Left colon (tissue), 2 donors: ENCODE measurements at regions not wholly inside any gene's neighbourhood (a gene's known extent, or its start where the extent isn't known, plus 50 kb on each side); places are given as distances from the start of the nearest gene placed in this dataset.
"Not testable (repeated sequence)": the region's sequence is repeated elsewhere in the genome, so short reads cannot be mapped to it uniquely, and the experiment has no call there.

Experiments
- ATAC-seq: fragments of 200-7000 bp; cut with Tn5 transposase; one replicate; pipeline ENCODE4 v1.9.1; 2020; ENCODE audit warnings: mild to moderate bottlenecking, moderate library complexity
- DNase-seq, 2 donors: peaks; one replicate each; pipeline ENCODE4 v3.0.0-alpha.2; 2020
- intact Hi-C, 2 donors: fragments of 100-400 bp; cut with DNase I in 1 of 2; cut with micrococcal nuclease in 1 of 2; formaldehyde crosslinking; loops; one replicate each; pipeline versions ENCODE4 v1.11.2 to v1.14.0; 2022; cut with DNase I, micrococcal nuclease
- donor health status: DM: no; HTN: no; CAD: no.
- donor health status: DM: yes; HTN: yes; CAD: no.

GRCh38 chr2:122031544-122032263 is 276.3 kb downstream of the TSN start:
- ATAC-seq: no peak
- intact Hi-C loops: no loop called here

GRCh38 chr2:122032264-122032645 is 276.8 kb downstream of the TSN start:
- intact Hi-C loops: no loop called here
- ATAC-seq (no peak), DNase-seq (no peak)

More at GRCh38 chr2:122031544-122032263, 276.3 kb downstream of the TSN start:
- no peak for DNase-seq

GRCh38 chr2:122033778-122034177 is 278.3 kb downstream of the TSN start:
- DNase-seq: no peak
- no peak for ATAC-seq
- intact Hi-C loops: no loop called here

GRCh38 chr2:122034344-122034743 is 278.9 kb downstream of the TSN start:
- ATAC-seq (no peak), DNase-seq (no peak)
- intact Hi-C loops: no loop called here

- intact Hi-C loops: no loop called here
- ATAC-seq: no peak
- no peak for DNase-seq
These were observed 279.3 kb downstream of the TSN start for GRCh38 chr2:122034777-122035176.

- intact Hi-C loops, DNase-seq: not testable (repeated sequence)
These were observed 283.4 kb downstream of the TSN start for GRCh38 chr2:122038816-122039215.

GRCh38 chr2:122041455-122041854 is 286.0 kb downstream of the TSN start:
- no peak for DNase-seq
- intact Hi-C loops: no loop called here
- no peak for ATAC-seq

More at GRCh38 chr2:122038816-122039215, 283.4 kb downstream of the TSN start:
- not testable (repeated sequence) for ATAC-seq

- ATAC-seq, intact Hi-C loops, DNase-seq: not testable (repeated sequence)
These were observed 296.2 kb downstream of the TSN start for GRCh38 chr2:122051659-122052058.

GRCh38 chr2:122055521-122055931 is 300.1 kb downstream of the TSN start:
- ATAC-seq (no peak), DNase-seq (no peak)
- intact Hi-C loops: no loop called here

- intact Hi-C loops: no loop called here
- DNase-seq: no peak
- no peak for ATAC-seq
These were observed 301.4 kb downstream of the TSN start for GRCh38 chr2:122056853-122057252.

GRCh38 chr2:122061206-122061605 is 305.8 kb downstream of the TSN start:
- DNase-seq (no peak), ATAC-seq (no peak)
- intact Hi-C loops: no loop called here

- intact Hi-C loops: no loop called here
These were observed 306.4 kb downstream of the TSN start for GRCh38 chr2:122061831-122062230.

GRCh38 chr2:122062506-122062905 is 307.1 kb downstream of the TSN start:
- ATAC-seq (no peak), DNase-seq (no peak)
- intact Hi-C loops: no loop called here

More at GRCh38 chr2:122061831-122062230, 306.4 kb downstream of the TSN start:
- ATAC-seq (no peak), DNase-seq (no peak)

GRCh38 chr2:122063716-122064115 is 308.3 kb downstream of the TSN start:
- intact Hi-C loops: no loop called here
- DNase-seq (no peak), ATAC-seq (no peak)

GRCh38 chr2:122070241-122070731 is 314.8 kb downstream of the TSN start:
- ATAC-seq (no peak), DNase-seq (no peak)
- intact Hi-C loops: no loop called here

GRCh38 chr2:122072666-122073065 is 317.2 kb downstream of the TSN start:
- intact Hi-C loops: no loop called here
- no peak for ATAC-seq
- no peak for DNase-seq

GRCh38 chr2:122074201-122074600 is 318.8 kb downstream of the TSN start:
- DNase-seq: no peak
- no peak for ATAC-seq
- intact Hi-C loops: no loop called here

- intact Hi-C loops: no loop called here
- ATAC-seq (no peak), DNase-seq (no peak)
These were observed 319.9 kb downstream of the TSN start for GRCh38 chr2:122075381-122075780.

- no peak for DNase-seq
- ATAC-seq: no peak
- intact Hi-C loops: no loop called here
These were observed 321.7 kb downstream of the TSN start for GRCh38 chr2:122077114-122077513.

GRCh38 chr2:122077771-122078170 is 322.3 kb downstream of the TSN start:
- ATAC-seq: no peak
- intact Hi-C loops: no loop called here
- DNase-seq: no peak

GRCh38 chr2:122078451-122078850 is 323.0 kb downstream of the TSN start:
- intact Hi-C loops: no loop called here
- no peak for ATAC-seq
- no peak for DNase-seq
